GM21390 (cell line): ENCODE measurements at regions not wholly inside any gene's neighbourhood (a gene's known extent, or its start where the extent isn't known, plus 50 kb on each side); places are given as distances from the start of the nearest gene placed in this dataset.
"Not testable (repeated sequence)": the region's sequence is repeated elsewhere in the genome, so short reads cannot be mapped to it uniquely, and the experiment has no call there.

ENCODE experiments used
- ATAC-seq: cut with Tn5 transposase; IDR thresholded peaks from one replicate; pipeline ENCODE4 v1.9.1; 2021; ENCODE audit not compliant: unreplicated experiment

DNA sequence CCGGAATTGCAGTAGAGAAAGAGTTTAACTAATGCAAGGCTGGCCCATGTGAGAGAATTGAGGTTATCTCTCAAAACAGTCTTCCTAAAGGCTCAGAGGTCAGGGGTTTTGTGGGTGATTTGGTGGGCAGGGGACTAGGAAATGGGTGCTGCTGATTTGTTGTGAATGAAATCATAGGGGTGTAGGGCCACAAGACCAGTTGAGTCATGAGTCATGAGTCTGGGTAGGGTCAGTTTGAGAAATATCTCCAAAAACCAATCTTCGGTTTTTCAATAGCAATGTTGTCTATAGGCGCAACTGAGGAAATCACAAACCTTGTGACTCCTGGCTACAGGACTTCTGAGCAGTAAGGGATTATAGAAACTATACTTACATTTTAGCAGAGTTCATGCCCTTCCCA is 460.0 kb upstream of the NRP1 start:
- no peak for ATAC-seq

- no peak for ATAC-seq
Measured at GRCh38 chr10:33793793-33794192, 459.3 kb upstream of the NRP1 start.

GRCh38 chr10:33791272-33791660 is 456.8 kb upstream of the NRP1 start:
- no peak for ATAC-seq

- ATAC-seq, result no peak
Measured at GRCh38 chr10:33790521-33791271, 456.2 kb upstream of the NRP1 start.

DNA sequence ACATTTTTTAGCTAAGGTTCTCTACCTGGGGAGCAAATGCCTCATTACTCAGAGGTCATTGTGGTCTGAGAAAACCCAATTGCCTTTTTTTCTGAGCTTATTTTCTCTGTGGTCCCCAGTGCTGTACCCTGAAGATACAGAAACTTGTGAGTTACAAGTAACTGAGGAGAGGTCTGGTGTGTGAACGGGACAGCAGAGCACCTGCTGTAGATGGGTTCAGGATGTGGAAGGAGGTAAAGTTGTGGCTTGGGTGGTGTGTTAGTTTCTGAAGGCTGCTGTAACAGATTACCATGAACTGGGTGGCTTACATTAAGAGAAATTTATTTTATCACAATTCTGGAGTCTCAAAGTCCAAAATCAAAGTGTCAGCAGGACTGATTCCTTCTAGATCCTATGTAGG is 449.1 kb upstream of the NRP1 start:
- ATAC-seq, result no peak

DNA sequence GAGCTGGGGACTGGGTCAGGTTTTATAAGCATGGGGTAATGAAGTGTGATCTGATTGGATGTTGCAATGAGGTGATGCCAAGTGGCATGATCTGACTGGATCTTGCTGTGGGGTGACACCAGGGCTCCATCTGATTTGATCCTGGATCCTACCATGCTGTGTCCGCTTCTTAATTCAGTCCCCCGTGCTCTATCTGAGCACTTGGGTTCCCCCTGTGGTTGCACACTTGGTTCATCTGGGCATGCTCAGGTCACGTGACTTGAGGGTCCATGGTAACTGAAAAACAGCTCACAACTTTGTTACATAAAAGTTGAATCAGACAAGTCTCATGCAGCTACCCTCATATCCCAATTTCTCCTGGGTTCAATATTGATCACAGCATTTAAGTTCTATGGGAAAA is 448.6 kb upstream of the NRP1 start:
- no peak for ATAC-seq

DNA sequence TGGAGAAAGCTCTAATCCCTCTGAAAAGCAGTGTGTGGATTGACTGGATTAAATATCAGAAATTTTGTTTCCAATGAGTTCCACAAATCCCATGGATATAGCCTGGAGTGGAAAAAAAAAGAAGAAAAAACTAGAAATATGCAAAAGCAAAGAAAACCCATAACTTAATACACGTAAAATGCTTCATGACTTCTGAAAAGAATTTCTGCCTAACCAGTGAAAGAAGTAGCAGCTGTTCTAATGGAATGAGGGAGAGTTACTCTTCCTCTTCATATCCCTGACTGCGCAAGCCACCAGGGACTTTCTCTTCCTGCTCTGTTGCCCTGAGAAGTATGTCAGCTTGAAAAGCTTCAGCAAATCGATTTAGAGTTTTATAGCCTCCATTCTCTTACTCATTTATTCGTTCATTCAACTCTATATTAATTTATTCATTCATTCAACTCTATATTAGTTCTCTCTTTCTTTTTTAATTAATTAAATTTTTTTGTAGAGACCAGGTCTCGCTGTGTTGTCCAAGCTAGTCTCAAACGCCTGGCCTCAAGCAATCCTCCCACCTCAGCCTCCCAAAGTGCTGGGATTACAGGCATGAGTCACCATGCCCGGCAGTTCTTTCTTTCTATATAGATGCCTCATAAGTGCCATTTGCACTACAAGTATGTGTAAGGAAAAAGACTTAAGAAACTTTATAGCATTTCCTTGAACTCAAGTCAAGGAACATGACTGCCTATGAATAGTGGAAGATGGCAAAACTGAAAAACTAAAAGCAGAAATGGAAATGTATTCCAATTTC is 447.3 kb upstream of the NRP1 start:
- no peak for ATAC-seq

- no peak for ATAC-seq
Measured at GRCh38 chr10:33780961-33781360, 446.5 kb upstream of the NRP1 start.

GRCh38 chr10:33777223-33777622 is 442.8 kb upstream of the NRP1 start:
- ATAC-seq, result no peak

DNA sequence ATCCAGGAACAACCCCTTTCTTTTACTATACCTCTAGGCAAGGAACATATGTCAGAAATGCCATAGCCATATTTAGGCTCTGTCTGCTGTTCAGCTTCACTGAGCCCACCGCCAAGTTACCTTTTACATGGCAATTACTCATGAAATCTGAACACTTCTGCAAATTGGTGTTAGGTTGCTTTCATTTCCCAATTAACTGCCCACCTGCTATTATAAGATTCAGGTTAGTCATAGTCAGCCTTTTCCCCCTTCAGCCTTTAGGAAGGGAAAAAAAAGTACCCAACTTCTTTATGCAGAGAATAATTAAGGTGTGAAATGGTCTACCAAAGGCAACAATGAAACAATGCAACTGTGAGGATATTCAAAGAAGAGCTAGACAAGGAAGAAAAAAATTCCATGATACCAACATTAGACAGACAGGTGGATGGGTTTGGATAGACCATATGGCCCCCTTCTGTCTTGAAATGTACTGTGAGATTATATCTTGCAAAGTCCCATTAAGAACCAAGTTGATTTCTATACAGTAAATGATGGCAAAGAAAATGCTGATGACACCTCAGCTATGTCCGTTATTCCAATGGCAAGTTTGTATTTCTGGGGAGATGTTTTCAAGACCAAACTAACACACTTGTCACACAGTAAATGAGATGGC is 442.1 kb upstream of the NRP1 start:
- no peak for ATAC-seq

DNA sequence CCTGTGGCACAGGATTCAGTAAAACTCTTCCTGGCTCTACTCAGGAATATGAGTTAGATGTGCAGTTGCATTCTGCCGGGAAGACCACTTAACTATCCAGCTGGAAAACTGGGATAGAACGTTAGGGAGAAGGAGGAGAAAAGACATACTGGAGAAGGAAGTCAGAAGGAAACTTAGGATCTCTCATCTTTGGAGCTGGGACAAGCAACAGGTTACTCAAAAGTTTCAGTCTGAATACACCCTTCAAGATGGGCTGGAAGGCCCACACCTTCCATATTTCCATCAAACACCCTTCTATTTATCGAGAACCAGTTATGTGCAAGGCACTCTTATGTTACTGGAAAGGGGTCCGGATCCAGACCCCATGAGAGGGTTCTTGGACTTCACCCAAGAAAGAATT is 440.4 kb upstream of the NRP1 start:
- ATAC-seq, result no peak

DNA sequence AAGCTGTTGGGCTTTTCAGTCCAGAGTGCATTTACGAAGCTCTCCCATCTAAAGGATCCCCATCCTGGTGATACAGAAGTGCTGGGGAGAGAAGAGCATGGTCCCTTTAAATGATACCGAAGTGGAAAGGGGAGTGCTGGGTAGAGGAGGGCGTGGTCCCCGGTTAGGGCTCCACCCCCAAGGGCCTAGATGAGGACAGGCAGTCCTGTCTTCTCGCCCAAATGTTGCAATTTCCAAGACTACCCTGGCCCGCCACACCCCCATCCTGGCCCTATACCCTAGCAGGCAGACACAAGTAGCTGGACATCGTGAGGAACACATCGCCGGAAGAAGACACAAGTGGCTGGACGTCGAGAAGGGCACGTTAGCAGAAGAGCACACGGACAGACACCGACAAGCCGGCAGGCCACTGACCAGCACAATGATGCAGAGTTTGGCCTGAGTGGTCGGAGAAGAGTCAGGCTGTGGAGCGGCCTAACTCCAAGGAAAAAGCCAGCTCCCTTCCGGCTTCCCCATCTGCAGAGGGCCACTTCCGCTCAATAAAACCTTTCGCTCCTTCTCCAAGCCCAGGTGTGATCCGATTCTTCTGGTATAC is 439.5 kb upstream of the NRP1 start:
- ATAC-seq, result no peak

DNA sequence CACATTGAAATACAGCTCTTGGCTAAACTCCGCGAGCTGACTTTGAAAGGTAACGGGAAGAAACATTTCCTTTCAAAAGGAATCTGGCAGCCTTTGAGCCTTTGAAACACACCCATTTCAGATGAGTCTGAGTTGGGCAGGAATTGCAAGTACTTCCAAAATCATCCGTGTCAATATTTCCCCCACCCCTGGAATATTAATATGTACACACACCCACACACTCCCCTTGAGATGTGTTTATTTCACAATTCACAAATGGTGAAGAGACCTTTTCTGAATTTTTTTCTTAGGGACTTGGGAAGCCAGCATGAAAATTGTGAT is 438.7 kb upstream of the NRP1 start:
- ATAC-seq, result no peak

DNA sequence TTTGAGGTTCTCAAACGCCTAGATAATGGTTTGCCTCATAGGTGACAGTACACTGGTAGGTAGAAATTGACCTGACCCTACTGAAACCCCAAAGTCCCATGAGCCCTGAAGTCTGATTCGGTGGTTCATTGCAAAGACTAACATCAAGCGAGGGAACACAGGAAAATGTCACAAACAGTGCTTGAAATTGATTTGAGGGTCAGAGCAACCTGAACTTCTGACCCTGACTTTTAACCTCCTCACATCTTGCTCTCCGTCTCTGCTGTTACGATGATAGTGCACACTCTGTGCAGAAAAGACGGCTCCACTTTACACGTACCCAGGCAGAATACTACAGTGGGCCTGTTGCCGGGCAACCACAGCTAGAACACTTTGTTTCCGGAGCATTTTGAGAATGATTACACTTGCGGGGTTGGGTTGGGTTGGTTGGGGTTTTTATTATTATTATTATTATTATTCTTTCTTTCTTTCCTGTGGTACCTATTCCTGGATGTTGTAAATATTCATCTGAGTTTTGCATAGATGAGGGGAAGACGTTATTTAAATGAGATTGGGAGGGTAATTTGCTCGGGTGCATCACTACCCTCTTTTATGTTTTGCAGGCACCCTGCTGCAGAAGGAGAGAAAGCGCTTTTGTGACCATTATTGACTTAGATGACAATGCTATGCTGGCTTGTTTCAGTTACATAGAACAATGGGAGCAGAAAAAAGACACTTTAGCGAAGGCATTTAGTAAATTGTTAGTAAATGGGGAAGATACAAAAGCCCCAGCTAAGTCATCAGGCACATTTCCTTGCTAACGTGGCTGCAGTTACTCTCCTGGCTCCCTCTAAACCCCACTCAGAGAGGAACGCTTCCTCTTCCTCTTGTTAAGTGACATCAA is 438.1 kb upstream of the NRP1 start:
- no peak for ATAC-seq

DNA sequence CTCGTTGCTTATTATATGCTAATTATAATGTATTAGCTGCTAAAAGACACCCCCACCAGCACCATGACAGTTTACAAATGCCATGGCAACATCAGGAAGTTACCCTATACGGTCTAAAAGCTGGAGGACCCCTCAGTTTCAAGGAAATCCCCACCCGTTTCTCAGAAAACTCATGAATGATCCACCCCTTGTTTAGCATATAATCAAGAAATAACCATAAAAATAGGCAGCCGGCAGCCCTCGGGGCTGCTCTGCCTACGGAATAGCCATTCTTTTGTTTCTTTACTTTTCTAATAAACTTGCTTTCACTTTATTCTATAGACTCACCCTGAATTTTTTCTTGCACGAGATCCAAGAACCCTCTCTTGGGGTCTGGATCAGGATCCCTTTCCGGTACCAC is 437.4 kb upstream of the NRP1 start:
- not testable (repeated sequence) for ATAC-seq

- ATAC-seq, result no peak
Measured at GRCh38 chr10:33764694-33765185, 430.3 kb upstream of the NRP1 start.

DNA sequence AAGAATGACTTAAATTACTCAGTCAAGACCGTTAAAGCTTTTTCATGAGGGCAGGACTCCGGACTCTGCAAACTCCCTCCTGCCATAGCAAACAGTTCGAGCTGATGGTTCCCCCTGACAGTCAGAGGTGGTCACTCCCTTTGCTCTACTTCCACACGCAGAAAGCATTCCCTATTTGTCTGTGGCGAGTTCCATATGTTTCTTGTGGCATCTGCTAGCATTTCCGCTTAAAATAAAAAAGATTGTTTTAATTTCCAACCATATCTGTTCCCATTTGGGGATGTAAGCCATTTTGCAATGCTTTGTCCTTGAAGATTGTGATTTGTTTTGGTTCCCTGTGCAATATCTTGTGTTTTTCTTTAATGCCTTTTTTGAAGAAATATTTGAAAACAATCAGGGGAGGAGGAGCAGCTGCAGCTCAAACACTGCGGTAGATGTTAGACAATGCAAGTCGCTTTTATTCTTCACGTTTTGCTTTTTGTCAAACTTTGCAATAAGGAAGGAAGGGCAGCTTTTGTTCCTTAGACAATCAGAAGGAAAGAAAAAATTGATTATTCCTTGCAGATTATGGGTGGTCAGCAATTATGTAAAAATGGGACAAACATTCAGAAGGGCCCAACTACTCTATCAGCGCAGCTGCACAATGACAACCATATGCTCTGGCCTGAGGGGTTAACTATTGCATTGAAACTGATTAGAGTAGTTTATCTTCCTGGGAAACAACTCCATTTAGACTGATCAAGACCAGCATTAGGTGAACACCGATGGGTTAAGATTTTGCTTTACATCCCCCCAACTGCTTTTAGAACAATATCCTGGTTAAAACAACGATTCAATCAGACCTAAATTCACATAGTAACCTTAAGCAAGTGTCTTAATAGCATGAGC is 425.8 kb upstream of the NRP1 start:
- ATAC-seq, result no peak

- no peak for ATAC-seq
Measured at GRCh38 chr10:33759191-33759590, 424.7 kb upstream of the NRP1 start.

DNA sequence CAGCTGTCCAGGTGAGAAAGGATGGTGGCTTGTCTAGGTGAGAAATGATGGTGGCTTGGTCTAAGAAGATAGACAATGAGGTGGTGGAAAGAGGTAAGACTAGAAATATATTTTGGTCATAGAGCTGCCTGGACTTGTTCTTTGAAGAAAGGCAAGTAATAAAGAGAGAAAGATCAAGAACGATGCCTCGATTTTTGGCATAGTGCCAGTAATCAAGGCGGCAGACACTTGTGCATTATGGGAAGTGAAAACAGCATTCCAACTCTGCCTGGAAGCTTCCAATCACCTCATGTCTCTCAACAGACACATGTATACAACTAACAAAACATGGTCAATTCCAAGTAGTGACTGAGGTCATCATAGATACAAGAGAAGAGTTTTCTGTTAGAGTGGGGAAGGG is 423.8 kb upstream of the NRP1 start:
- no peak for ATAC-seq

DNA sequence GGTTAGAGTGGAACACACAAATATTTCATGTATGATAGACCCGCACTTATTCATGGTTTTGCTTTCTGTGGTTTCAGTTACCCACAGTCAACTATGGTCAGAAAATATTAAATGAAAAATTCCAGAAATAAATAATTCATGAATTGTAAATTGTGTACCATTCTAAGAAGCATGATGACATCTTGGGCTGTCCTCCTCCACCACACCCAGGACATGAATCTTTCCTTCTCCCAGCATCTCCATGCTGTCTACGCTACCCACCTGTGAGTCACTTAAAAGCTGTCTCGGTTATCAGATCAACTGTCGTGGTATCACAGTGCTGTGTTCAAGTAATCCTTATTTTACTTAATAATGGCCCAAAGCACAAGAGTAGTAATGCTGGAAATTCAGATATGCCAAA is 419.6 kb upstream of the NRP1 start:
- ATAC-seq, result no peak
